ENCODE measurements at regions not wholly inside any gene's neighbourhood (a gene's known extent, or its start where the extent isn't known, plus 50 kb on each side); places are given as distances from the start of the nearest gene placed in this dataset.

DNA sequence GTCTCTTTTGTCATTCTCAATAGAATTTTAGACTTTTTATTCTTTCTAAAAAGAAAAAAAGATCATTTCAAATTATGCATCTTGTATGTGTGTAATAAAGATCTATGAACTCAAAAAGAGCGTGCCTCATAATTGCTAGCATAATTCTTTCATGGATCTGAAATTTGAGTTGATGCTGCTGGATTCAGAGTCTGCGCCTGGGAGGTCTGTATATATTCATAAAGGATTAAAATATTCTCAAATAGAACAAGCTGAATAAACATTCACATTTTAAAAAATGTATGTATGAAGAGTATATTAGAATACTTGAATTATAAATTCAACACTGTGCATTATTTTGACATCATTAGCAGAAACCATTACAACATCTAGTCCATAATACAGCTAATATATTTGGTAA is 297.8 kb upstream of the GRAMD2B start (continued):
- no peak for TF ChIP-seq RERE (CRISPR knock-in tag; IDR thresholded peaks at IDR 0.05; ENCODE audit: low read depth)
- TF ChIP-seq, protein P1, sequence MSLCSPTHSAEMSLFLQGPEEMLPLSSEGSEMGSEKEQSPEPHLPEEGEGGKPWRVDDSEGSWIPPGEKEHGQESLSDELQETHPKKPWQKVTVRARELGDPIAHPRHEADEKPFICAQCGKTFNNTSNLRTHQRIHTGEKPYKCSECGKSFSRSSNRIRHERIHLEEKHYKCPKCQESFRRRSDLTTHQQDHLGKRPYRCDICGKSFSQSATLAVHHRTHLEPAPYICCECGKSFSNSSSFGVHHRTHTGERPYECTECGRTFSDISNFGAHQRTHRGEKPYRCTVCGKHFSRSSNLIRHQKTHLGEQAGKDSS (CRISPR knock-in tag; IDR thresholded peaks at IDR 0.05; ENCODE audit: borderline replicate concordance, low read depth) = no peak
- TF ChIP-seq PATZ1 (CRISPR knock-in tag; IDR thresholded peaks at IDR 0.05) = no peak
- TF ChIP-seq, protein P2, sequence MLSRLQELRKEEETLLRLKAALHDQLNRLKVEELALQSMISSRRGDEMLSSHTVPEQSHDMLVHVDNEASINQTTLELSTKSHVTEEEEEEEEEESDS (CRISPR knock-in tag; IDR thresholded peaks at IDR 0.05; ENCODE audit: borderline replicate concordance) = no peak
- TF ChIP-seq, protein P3, sequence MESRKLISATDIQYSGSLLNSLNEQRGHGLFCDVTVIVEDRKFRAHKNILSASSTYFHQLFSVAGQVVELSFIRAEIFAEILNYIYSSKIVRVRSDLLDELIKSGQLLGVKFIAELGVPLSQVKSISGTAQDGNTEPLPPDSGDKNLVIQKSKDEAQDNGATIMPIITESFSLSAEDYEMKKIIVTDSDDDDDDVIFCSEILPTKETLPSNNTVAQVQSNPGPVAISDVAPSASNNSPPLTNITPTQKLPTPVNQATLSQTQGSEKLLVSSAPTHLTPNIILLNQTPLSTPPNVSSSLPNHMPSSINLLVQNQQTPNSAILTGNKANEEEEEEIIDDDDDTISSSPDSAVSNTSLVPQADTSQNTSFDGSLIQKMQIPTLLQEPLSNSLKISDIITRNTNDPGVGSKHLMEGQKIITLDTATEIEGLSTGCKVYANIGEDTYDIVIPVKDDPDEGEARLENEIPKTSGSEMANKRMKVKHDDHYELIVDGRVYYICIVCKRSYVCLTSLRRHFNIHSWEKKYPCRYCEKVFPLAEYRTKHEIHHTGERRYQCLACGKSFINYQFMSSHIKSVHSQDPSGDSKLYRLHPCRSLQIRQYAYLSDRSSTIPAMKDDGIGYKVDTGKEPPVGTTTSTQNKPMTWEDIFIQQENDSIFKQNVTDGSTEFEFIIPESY (CRISPR knock-in tag; IDR thresholded peaks at IDR 0.05) = no peak
- TF ChIP-seq, protein P4, sequence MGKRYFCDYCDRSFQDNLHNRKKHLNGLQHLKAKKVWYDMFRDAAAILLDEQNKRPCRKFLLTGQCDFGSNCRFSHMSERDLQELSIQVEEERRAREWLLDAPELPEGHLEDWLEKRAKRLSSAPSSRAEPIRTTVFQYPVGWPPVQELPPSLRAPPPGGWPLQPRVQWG (CRISPR knock-in tag; IDR thresholded peaks at IDR 0.05; ENCODE audit: borderline replicate concordance, low read depth) = no peak
- TF ChIP-seq ZNF740 (CRISPR knock-in tag; IDR thresholded peaks at IDR 0.05) = no peak
- TF ChIP-seq, protein P5, sequence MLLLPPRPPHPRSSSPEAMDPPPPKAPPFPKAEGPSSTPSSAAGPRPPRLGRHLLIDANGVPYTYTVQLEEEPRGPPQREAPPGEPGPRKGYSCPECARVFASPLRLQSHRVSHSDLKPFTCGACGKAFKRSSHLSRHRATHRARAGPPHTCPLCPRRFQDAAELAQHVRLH (CRISPR knock-in tag; IDR thresholded peaks at IDR 0.05; ENCODE audit: borderline replicate concordance, low read depth) = no peak
- no peak for TF ChIP-seq POGZ (CRISPR knock-in tag; IDR thresholded peaks at IDR 0.05)
- no peak for TF ChIP-seq PAF1 (CRISPR knock-in tag; IDR thresholded peaks at IDR 0.05)

Data from HepG2 (cell line).